ENCODE measurements at regions not wholly inside any gene's neighbourhood (a gene's known extent, or its start where the extent isn't known, plus 50 kb on each side); places are given as distances from the start of the nearest gene placed in this dataset.

- no peak for TF ChIP-seq ZNF549 (tag by site-specific recombination; IDR thresholded peaks at IDR 0.05)
- TF ChIP-seq GLIS1 (tag by site-specific recombination; IDR thresholded peaks at IDR 0.05) = no peak
- no peak for TF ChIP-seq PRDM4 (tag by site-specific recombination; IDR thresholded peaks at IDR 0.05)
- no peak for TF ChIP-seq ZNF18 (tag by site-specific recombination; IDR thresholded peaks at IDR 0.05)
- TF ChIP-seq ZNF398 (tag by site-specific recombination; IDR thresholded peaks at IDR 0.05) = peak; percentile 41; the same call in 1 of the 2 replicates
- TF ChIP-seq ZSCAN23 (tag by site-specific recombination; IDR thresholded peaks at IDR 0.05) = no peak
- 0 out of 2 replicates have a peak, but pooled peaks have one; percentile 51 for TF ChIP-seq OSR2 (tag by site-specific recombination; IDR thresholded peaks at IDR 0.05)
- TF ChIP-seq REPIN1 (tag by site-specific recombination; IDR thresholded peaks at IDR 0.05; ENCODE audit: low read depth) = no peak
- TF ChIP-seq SCRT2 (tag by site-specific recombination; IDR thresholded peaks at IDR 0.05) = peak; percentile 90
- TF ChIP-seq ZNF221 (tag by site-specific recombination; IDR thresholded peaks at IDR 0.05; ENCODE audit: borderline replicate concordance) = no peak
- TF ChIP-seq ZNF561 (tag by site-specific recombination; IDR thresholded peaks at IDR 0.05; ENCODE audit: borderline replicate concordance) = no peak
- no peak for TF ChIP-seq PBX3 (CRISPR knock-in tag; IDR thresholded peaks at IDR 0.05)
Measured at GRCh38 chr5:143898381-143898780, 86.4 kb downstream of the HMHB1 start (continued).

- Histone ChIP-seq H3K4me1 (ENCODE audit: control insufficient read depth, insufficient read depth, low read length) (peaks cover 34% of the 10 kb centered on the region), H3K27ac (ENCODE audit: extremely low read depth, low read depth, low read length) (peak overlapping the region; percentile 63), H3K4me3 (ENCODE audit: low read depth, low read length) (no peak overlapping the region), H3K36me3 (ENCODE audit: control insufficient read depth in 2 of 2, insufficient read depth in 1 of 2, low read length in 2 of 2) (no peaks in the 10 kb centered on the region), H3K9me3 (ENCODE audit: control insufficient read depth, insufficient read depth, low read depth, low read length) (no peaks in the 10 kb centered on the region)
- CTCF ChIA-PET = no interaction called here
- POLR2A ChIA-PET = no interaction called here
- TF ChIP-seq ZNF19 (tag by site-specific recombination; IDR thresholded peaks at IDR 0.05; ENCODE audit: low read depth) = no peak
- no peak for TF ChIP-seq ZNF155 (tag by site-specific recombination; IDR thresholded peaks at IDR 0.05)
- TF ChIP-seq ZNF398 (tag by site-specific recombination; IDR thresholded peaks at IDR 0.05) = no peak
- TF ChIP-seq ZSCAN18 (tag by site-specific recombination; IDR thresholded peaks at IDR 0.05) = no peak
- no peak for TF ChIP-seq PRDM2 (tag by site-specific recombination; IDR thresholded peaks at IDR 0.05; ENCODE audit: borderline replicate concordance)
- TF ChIP-seq ZFP37 (tag by site-specific recombination; IDR thresholded peaks at IDR 0.05) = no peak
- peak; percentile 82; the same call in 1 of the 2 replicates for TF ChIP-seq TCF7L2 (IDR thresholded peaks at IDR 0.05; ENCODE audit: borderline replicate concordance, low read depth, low read length)
Measured at GRCh38 chr5:143898916-143899591, 87.1 kb downstream of the HMHB1 start.
